ENCODE measurements at regions not wholly inside any gene's neighbourhood (a gene's known extent, or its start where the extent isn't known, plus 50 kb on each side); places are given as distances from the start of the nearest gene placed in this dataset.

GRCh38 chr2:160909781-160910242 lies 250.4 kb upstream of the TANK start:
- Histone ChIP-seq H3F3A (ENCODE audit: low read depth) (peaks cover 3% of the 10 kb centered on the region; the same call in 1 of the 2 replicates), H4K20me1 (ENCODE audit: insufficient read depth, low read length, poor library complexity, severe bottlenecking) (no peaks in the 10 kb centered on the region), H3K79me2 (ENCODE audit: insufficient read depth, low read length) (no peaks in the 10 kb centered on the region), H3K36me3 (ENCODE audit: insufficient read depth, low read length) (no peaks in the 10 kb centered on the region), H3K4me3 (ENCODE audit: low read length, poor library complexity, severe bottlenecking) (no peak overlapping the region), H2AFZ (ENCODE audit: low read length) (no peak overlapping the region), H3K27me3 (ENCODE audit: insufficient read depth, low read length, poor library complexity, severe bottlenecking) (no peaks in the 10 kb centered on the region), H3K9me3 (ENCODE audit: insufficient read depth, low read depth, low read length) (no peaks in the 10 kb centered on the region), H3K4me2 (ENCODE audit: low read depth, low read length, poor library complexity, severe bottlenecking) (no peak overlapping the region), H3K9ac (ENCODE audit: low read depth, low read length, poor library complexity, severe bottlenecking) (no peak overlapping the region), H3K9me2 (replicated peaks; ENCODE audit: low read depth, low read length) (no peaks in the 10 kb centered on the region), H3K4me1 (ENCODE audit: insufficient read depth, low read length, poor library complexity, severe bottlenecking) (peaks cover 27% of the 10 kb centered on the region)
- TF ChIP-seq CTCF (conservative IDR thresholded peaks at IDR 0.05; ENCODE audit: low read length) (no peak), EZH2phosphoT487 (IDR thresholded peaks at IDR 0.05; ENCODE audit: borderline replicate concordance) (no peak)

GRCh38 chr2:160910681-160911080 lies 249.5 kb upstream of the TANK start:
- Histone ChIP-seq H2AFZ (ENCODE audit: low read length) (no peak overlapping the region), H3K36me3 (ENCODE audit: insufficient read depth, low read length) (no peaks in the 10 kb centered on the region)

GRCh38 chr2:160911258-160911657 lies 249.0 kb upstream of the TANK start:
- Histone ChIP-seq H4K20me1 (ENCODE audit: insufficient read depth, low read length, poor library complexity, severe bottlenecking) (no peaks in the 10 kb centered on the region), H3K4me1 (ENCODE audit: insufficient read depth, low read length, poor library complexity, severe bottlenecking) (peaks cover 27% of the 10 kb centered on the region), H3K4me3 (ENCODE audit: low read length, poor library complexity, severe bottlenecking) (no peak overlapping the region), H3K9me3 (ENCODE audit: insufficient read depth, low read depth, low read length) (no peaks in the 10 kb centered on the region), H3K9ac (ENCODE audit: low read depth, low read length, poor library complexity, severe bottlenecking) (no peak overlapping the region), H3K9me2 (replicated peaks; ENCODE audit: low read depth, low read length) (no peaks in the 10 kb centered on the region), H3K79me2 (ENCODE audit: insufficient read depth, low read length) (no peaks in the 10 kb centered on the region), H3F3A (ENCODE audit: low read depth) (peaks cover 3% of the 10 kb centered on the region; the same call in 1 of the 2 replicates), H3K4me2 (ENCODE audit: low read depth, low read length, poor library complexity, severe bottlenecking) (no peak overlapping the region), H3K36me3 (ENCODE audit: insufficient read depth, low read length) (no peaks in the 10 kb centered on the region), H2AFZ (ENCODE audit: low read length) (no peak overlapping the region), H3K27me3 (ENCODE audit: insufficient read depth, low read length, poor library complexity, severe bottlenecking) (no peaks in the 10 kb centered on the region)
- no peak for TF ChIP-seq EZH2phosphoT487 (IDR thresholded peaks at IDR 0.05; ENCODE audit: borderline replicate concordance)
- TF ChIP-seq CTCF (conservative IDR thresholded peaks at IDR 0.05; ENCODE audit: low read length), result no peak

More at GRCh38 chr2:160910681-160911080, 249.5 kb upstream of the TANK start:
- no peak overlapping the region for H3K9ac ChIP-seq (ENCODE audit: low read depth, low read length, poor library complexity, severe bottlenecking)
- no peak overlapping the region for H3K4me2 ChIP-seq (ENCODE audit: low read depth, low read length, poor library complexity, severe bottlenecking)
- no peaks in the 10 kb centered on the region for H3K9me3 ChIP-seq (ENCODE audit: insufficient read depth, low read depth, low read length)
- H3F3A ChIP-seq (ENCODE audit: low read depth), result peaks cover 3% of the 10 kb centered on the region; the same call in 1 of the 2 replicates
- TF ChIP-seq CTCF (conservative IDR thresholded peaks at IDR 0.05; ENCODE audit: low read length) (no peak), EZH2phosphoT487 (IDR thresholded peaks at IDR 0.05; ENCODE audit: borderline replicate concordance) (no peak)
- no peak overlapping the region for H3K4me3 ChIP-seq (ENCODE audit: low read length, poor library complexity, severe bottlenecking)
- H3K4me1 ChIP-seq (ENCODE audit: insufficient read depth, low read length, poor library complexity, severe bottlenecking), result peaks cover 27% of the 10 kb centered on the region
- H3K79me2 ChIP-seq (ENCODE audit: insufficient read depth, low read length), result no peaks in the 10 kb centered on the region
- no peaks in the 10 kb centered on the region for H3K9me2 ChIP-seq (replicated peaks; ENCODE audit: low read depth, low read length)
- H3K27me3 ChIP-seq (ENCODE audit: insufficient read depth, low read length, poor library complexity, severe bottlenecking), result no peaks in the 10 kb centered on the region
- no peaks in the 10 kb centered on the region for H4K20me1 ChIP-seq (ENCODE audit: insufficient read depth, low read length, poor library complexity, severe bottlenecking)

All from Loucy (cell line).